ENCODE measurements at regions not wholly inside any gene's neighbourhood (a gene's known extent, or its start where the extent isn't known, plus 50 kb on each side); places are given as distances from the start of the nearest gene placed in this dataset.

- H3K27ac ChIP-seq (ENCODE audit: extremely low read length, insufficient read depth, low read length), result no peak overlapping the region
- ChIA-PET CTCF (ENCODE audit: low intra/inter-chr PET ratio, low total read pairs) (no interaction called here), POLR2A (no interaction called here)
- H3K36me3 ChIP-seq (replicated peaks in 1 of 2; ENCODE audit: control insufficient read depth in 1 of 2, insufficient read depth in 2 of 2, low read length in 2 of 2), result no peaks in the 10 kb centered on the region
- H3K27me3 ChIP-seq (ENCODE audit: control insufficient read depth in 1 of 2, insufficient read depth in 2 of 2, low read length in 2 of 2), result no peaks in the 10 kb centered on the region
- TF ChIP-seq BRF2 (CRISPR knock-in tag; IDR thresholded peaks at IDR 0.05) (no peak), RBM22 (optimal IDR thresholded peaks at IDR 0.05; ENCODE audit: low read length) (no peak), ZFP36 (IDR thresholded peaks at IDR 0.05; ENCODE audit: borderline replicate concordance, low read depth, low read length, partially characterized antibody) (no peak), ZNF326 (CRISPR knock-in tag; IDR thresholded peaks at IDR 0.05; ENCODE audit: borderline replicate concordance) (no peak), GATAD1 (CRISPR knock-in tag; IDR thresholded peaks at IDR 0.05) (no peak)
- TF ChIP-seq, protein P1, sequence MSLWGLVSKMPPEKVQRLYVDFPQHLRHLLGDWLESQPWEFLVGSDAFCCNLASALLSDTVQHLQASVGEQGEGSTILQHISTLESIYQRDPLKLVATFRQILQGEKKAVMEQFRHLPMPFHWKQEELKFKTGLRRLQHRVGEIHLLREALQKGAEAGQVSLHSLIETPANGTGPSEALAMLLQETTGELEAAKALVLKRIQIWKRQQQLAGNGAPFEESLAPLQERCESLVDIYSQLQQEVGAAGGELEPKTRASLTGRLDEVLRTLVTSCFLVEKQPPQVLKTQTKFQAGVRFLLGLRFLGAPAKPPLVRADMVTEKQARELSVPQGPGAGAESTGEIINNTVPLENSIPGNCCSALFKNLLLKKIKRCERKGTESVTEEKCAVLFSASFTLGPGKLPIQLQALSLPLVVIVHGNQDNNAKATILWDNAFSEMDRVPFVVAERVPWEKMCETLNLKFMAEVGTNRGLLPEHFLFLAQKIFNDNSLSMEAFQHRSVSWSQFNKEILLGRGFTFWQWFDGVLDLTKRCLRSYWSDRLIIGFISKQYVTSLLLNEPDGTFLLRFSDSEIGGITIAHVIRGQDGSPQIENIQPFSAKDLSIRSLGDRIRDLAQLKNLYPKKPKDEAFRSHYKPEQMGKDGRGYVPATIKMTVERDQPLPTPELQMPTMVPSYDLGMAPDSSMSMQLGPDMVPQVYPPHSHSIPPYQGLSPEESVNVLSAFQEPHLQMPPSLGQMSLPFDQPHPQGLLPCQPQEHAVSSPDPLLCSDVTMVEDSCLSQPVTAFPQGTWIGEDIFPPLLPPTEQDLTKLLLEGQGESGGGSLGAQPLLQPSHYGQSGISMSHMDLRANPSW (CRISPR knock-in tag; IDR thresholded peaks at IDR 0.05; ENCODE audit: borderline replicate concordance), result no peak
- TF ChIP-seq, protein P2, sequence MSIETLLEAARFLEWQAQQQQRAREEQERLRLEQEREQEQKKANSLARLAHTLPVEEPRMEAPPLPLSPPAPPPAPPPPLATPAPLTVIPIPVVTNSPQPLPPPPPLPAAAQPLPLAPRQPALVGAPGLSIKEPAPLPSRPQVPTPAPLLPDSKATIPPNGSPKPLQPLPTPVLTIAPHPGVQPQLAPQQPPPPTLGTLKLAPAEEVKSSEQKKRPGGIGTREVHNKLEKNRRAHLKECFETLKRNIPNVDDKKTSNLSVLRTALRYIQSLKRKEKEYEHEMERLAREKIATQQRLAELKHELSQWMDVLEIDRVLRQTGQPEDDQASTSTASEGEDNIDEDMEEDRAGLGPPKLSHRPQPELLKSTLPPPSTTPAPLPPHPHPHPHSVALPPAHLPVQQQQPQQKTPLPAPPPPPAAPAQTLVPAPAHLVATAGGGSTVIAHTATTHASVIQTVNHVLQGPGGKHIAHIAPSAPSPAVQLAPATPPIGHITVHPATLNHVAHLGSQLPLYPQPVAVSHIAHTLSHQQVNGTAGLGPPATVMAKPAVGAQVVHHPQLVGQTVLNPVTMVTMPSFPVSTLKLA (IDR thresholded peaks at IDR 0.05), result no peak
- in situ Hi-C loops (cut with HindIII; ENCODE audit: extremely low pct_ligation_motif_present, low pct_unique_long_range_greater_than_20kb), result loop anchor here (25.0 kb wide), 1 partner anchor 279 kb away; no protein-coding TSS in a partner anchor
- no peak for ATAC-seq
- no peak overlapping the region for H3K4me2 ChIP-seq (ENCODE audit: low read depth, low read length)
- no peaks in the 10 kb centered on the region for H3K4me1 ChIP-seq (ENCODE audit: insufficient read depth, low read length)
- no peak for FAIRE-seq
- intact Hi-C loops (cut with micrococcal nuclease; ENCODE audit: unreplicated experiment), result no loop called here
- H3K9me3 ChIP-seq (ENCODE audit: low read length), result no peaks in the 10 kb centered on the region
- H3K79me2 ChIP-seq (ENCODE audit: insufficient read depth, low read length), result no peaks in the 10 kb centered on the region
- BruUV-seq (replicated peaks), result no TSS peak
- no peak overlapping the region for H3K4me3 ChIP-seq (replicated peaks in 1 of 3; ENCODE audit: insufficient read depth in 1 of 3, low read depth in 2 of 3, low read length in 3 of 3)
- H4K20me1 ChIP-seq (ENCODE audit: insufficient read depth, low read length), result no peaks in the 10 kb centered on the region
- no peak overlapping the region for H3K9ac ChIP-seq (ENCODE audit: insufficient read depth, low read depth, low read length)
- no peak overlapping the region for H2AFZ ChIP-seq (ENCODE audit: low read length)
- no peak for DNase-seq (ENCODE audit: low spot score)
Measured at GRCh38 chr3:89841041-89841440, 733.6 kb downstream of the EPHA3 start.

Measured in HepG2 (cell line).